ENCODE measurements at regions not wholly inside any gene's neighbourhood (a gene's known extent, or its start where the extent isn't known, plus 50 kb on each side); places are given as distances from the start of the nearest gene placed in this dataset.

DNA sequence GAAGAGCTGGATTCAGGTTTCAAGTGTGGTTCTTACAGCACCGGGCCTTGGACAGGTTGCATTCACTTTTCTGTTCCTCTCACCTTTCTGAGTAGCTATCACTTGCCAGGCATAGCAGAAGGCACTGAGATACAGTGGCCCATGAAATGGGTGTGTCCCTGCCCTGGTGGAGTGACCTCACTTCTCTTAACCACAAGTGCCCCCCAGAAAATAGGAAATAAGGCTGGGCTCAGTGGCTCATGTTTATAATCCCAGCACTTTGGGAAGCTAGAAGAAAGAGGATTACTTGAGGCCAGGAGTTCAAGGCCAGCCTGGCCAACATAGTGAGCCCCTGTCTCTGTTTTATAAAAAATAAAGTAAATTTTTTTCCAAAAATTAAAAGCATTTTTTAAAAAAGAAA is 101.7 kb upstream of the KIT start:
- TF ChIP-seq MAFK (IDR thresholded peaks at IDR 0.05; ENCODE audit: low read depth, low read length) = no peak
- TF ChIP-seq RCOR1 (IDR thresholded peaks at IDR 0.05; ENCODE audit: insufficient replicate concordance, low read length) = no peak
- TF ChIP-seq MXI1 (IDR thresholded peaks at IDR 0.05; ENCODE audit: borderline replicate concordance, low read depth, low read length) = no peak
- no peak for TF ChIP-seq BHLHE40 (IDR thresholded peaks at IDR 0.05; ENCODE audit: low read depth, low read length)
- TF ChIP-seq POLR2A (IDR thresholded peaks at IDR 0.05; ENCODE audit: low read depth, low read length) = no peak
- TF ChIP-seq, protein P1, sequence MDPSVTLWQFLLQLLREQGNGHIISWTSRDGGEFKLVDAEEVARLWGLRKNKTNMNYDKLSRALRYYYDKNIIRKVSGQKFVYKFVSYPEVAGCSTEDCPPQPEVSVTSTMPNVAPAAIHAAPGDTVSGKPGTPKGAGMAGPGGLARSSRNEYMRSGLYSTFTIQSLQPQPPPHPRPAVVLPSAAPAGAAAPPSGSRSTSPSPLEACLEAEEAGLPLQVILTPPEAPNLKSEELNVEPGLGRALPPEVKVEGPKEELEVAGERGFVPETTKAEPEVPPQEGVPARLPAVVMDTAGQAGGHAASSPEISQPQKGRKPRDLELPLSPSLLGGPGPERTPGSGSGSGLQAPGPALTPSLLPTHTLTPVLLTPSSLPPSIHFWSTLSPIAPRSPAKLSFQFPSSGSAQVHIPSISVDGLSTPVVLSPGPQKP (IDR thresholded peaks at IDR 0.05; ENCODE audit: borderline replicate concordance, low read depth, low read length) = no peak
- no peak for TF ChIP-seq CHD1 (IDR thresholded peaks at IDR 0.05; ENCODE audit: low read depth, low read length)
- Histone ChIP-seq H3K23ac (ENCODE audit: low read depth, low read length) (no peak overlapping the region), H2BK120ac (ENCODE audit: low read depth, low read length) (no peak overlapping the region), H2AK9ac (replicated peaks; ENCODE audit: low read depth, low read length, poor library complexity) (peak overlapping the region; percentile 39), H4K20me1 (ENCODE audit: insufficient read depth, low read length) (no peaks in the 10 kb centered on the region), H2BK20ac (ENCODE audit: low read depth, low read length) (no peak overlapping the region), H3K18ac (ENCODE audit: low read depth, low read length) (no peak overlapping the region), H2AK5ac (ENCODE audit: low read depth, low read length) (peak overlapping the region; percentile 43; the same call in 1 of the 2 replicates), H3K56ac (ENCODE audit: extremely low read depth, insufficient read depth, low read length) (no peak overlapping the region), H3K9me1 (ENCODE audit: insufficient read depth, low read length) (peaks cover 4% of the 10 kb centered on the region; the same call in 1 of the 2 replicates), H2AFZ (replicated peaks; ENCODE audit: low read length, poor library complexity) (no peak overlapping the region), H3K27ac (ENCODE audit: insufficient read depth, low read length) (no peak overlapping the region), H3K36me3 (ENCODE audit: control insufficient read depth, insufficient read depth, low read length) (no peaks in the 10 kb centered on the region), H3K14ac (replicated peaks; ENCODE audit: low read depth, low read length) (no peak overlapping the region), H2BK15ac (ENCODE audit: low read depth, low read length) (no peak overlapping the region), H4K8ac (ENCODE audit: low read depth in 2 of 2, low read length in 2 of 2) (no peak overlapping the region), H3K9ac (ENCODE audit: low read depth, low read length) (no peak overlapping the region), H3K4me2 (ENCODE audit: low read depth, low read length) (no peak overlapping the region), H3K9me3 (ENCODE audit: control insufficient read depth, insufficient read depth, low read length) (no peaks in the 10 kb centered on the region), H3K4me3 (ENCODE audit: insufficient read depth, low read depth, low read length) (no peak overlapping the region), H3K79me1 (ENCODE audit: low read depth in 1 of 2, low read length in 2 of 2) (no peaks in the 10 kb centered on the region), H4K91ac (ENCODE audit: insufficient read depth, low read depth, low read length) (no peak overlapping the region), H2BK5ac (ENCODE audit: low read depth, low read length, poor library complexity, severe bottlenecking) (no peak overlapping the region), H3K4ac (ENCODE audit: low read depth, low read length) (no peak overlapping the region), H3K4me1 (ENCODE audit: control insufficient read depth, insufficient read depth, low read length) (peaks cover 4% of the 10 kb centered on the region; the same call in 1 of the 2 replicates), H4K5ac (ENCODE audit: low read depth, low read length) (no peak overlapping the region), H3K27me3 (ENCODE audit: control insufficient read depth, insufficient read depth, low read length) (no peaks in the 10 kb centered on the region)
- no CpG with 5 or more reads among the region's 1 CpG for WGBS, 2 experiments (ENCODE audit: extremely low coverage in 2 of 2, insufficient read length in 1 of 2)
- dilution Hi-C loops (cut with HindIII; ENCODE audit: low sequenced_read_pairs, unreplicated experiment) = no loop called here
- BruUV-seq (replicated peaks) = no TSS peak
- no peak for DNase-seq
- in situ Hi-C loops (cut with MboI; ENCODE audit: low sequenced_read_pairs) = no loop called here
- intact Hi-C loops (cut with micrococcal nuclease) = no loop called here
- POLR2A ChIA-PET (ENCODE audit: unreplicated experiment) = no interaction called here
- CTCF ChIA-PET = no interaction called here
- no peak for ATAC-seq (ENCODE audit: low read depth)

All from IMR-90 (cell line).